Endothelial cell of umbilical vein (primary cell): ENCODE measurements at regions not wholly inside any gene's neighbourhood (a gene's known extent, or its start where the extent isn't known, plus 50 kb on each side); places are given as distances from the start of the nearest gene placed in this dataset.

Experiments used
- BruUV-seq: library from RNA; stranded (reverse); fragments of 400-500 nt; replicated peaks from 2 replicates; lab custom pipeline; 2021; lab: Mats Ljungman, UMichigan
- CTCF ChIA-PET: fragments of 300-600, 350-600 bp; sonication (Branson Sonifier 250); formaldehyde crosslinking; loops from one replicate; lab custom pipeline; 2021; ENCODE audit warnings: antibody characterized with exemption, inconsistent platforms; lab: Charles Lee
- POLR2A ChIA-PET: fragments of 300-600, 350-600 bp; sonication (Branson Sonifier 250); formaldehyde crosslinking; loops from one replicate; lab custom pipeline; 2021; ENCODE audit warnings: antibody characterized with exemption, inconsistent platforms; lab: Charles Lee
- DNase-seq: peaks from one replicate; pipeline ENCODE4 v3.0.0-alpha.2; 2011; ENCODE audit warnings: low read depth, low spot score
- FAIRE-seq: peaks from 2 replicates; lab custom pipeline; 2011; peaks lifted over from hg19 to GRCh38; lab: Jason Lieb, UNC
- H2AFZ ChIP-seq: 2 replicates; pipeline ENCODE4 v1.6.0; 2012; ENCODE audit warnings: low read depth, low read length, control low read depth, inconsistent platforms
- H3K27ac ChIP-seq: 2 replicates; pipeline ENCODE4 v1.5.1; 2011; ENCODE audit warnings: low read depth, mild to moderate bottlenecking, control low read depth, low read length, moderate library complexity; ENCODE audit not compliant: insufficient read depth
- H3K27me3 ChIP-seq, 2 experiments: 2 replicates each; pipeline versions ENCODE4 v1.6.0 to v1.6.1; 2011; ENCODE audit warnings: low read length in 2 of 2, mixed read lengths in 1 of 2; ENCODE audit not compliant: control insufficient read depth in 2 of 2, insufficient read depth in 2 of 2
- H3K36me3 ChIP-seq, 2 experiments: 2 replicates in 1 of 2; 3 replicates in 1 of 2; pipeline ENCODE4 v1.5.1; 2011; ENCODE audit warnings: low read length in 2 of 2, mild to moderate bottlenecking in 1 of 2, moderate library complexity in 1 of 2; ENCODE audit not compliant: control insufficient read depth in 2 of 2, insufficient read depth in 2 of 2; ENCODE audit errors: extremely low read depth in 1 of 2
- H3K4me1 ChIP-seq: 3 replicates; pipeline ENCODE4 v1.5.1; 2011; ENCODE audit warnings: mild to moderate bottlenecking, low read length; ENCODE audit not compliant: control insufficient read depth, insufficient read depth; ENCODE audit errors: extremely low read depth
- H3K4me2 ChIP-seq: 2 replicates; pipeline ENCODE4 v1.6.1; 2011; ENCODE audit warnings: low read length, control low read depth, mixed read lengths; ENCODE audit not compliant: insufficient read depth
- H3K4me3 ChIP-seq, 3 experiments: fragments of 200-600 bp in 1 of 3; sonication (generic), shearing (Covaris generic) in 1 of 3; replicated peaks in 1 of 3; 2 replicates each; pipeline ENCODE4 v1.5.1; 2011 to 2016; ENCODE audit warnings: control low read depth in 3 of 3, low read length in 3 of 3, mild to moderate bottlenecking in 2 of 3, inconsistent platforms in 1 of 3, low read depth in 1 of 3, moderate library complexity in 1 of 3; ENCODE audit not compliant: insufficient read depth in 1 of 3
- H3K79me2 ChIP-seq: 2 replicates; pipeline ENCODE4 v1.6.0; 2012; ENCODE audit warnings: low read length, inconsistent platforms; ENCODE audit not compliant: control insufficient read depth, insufficient read depth
- H3K9ac ChIP-seq: replicated peaks from 2 replicates; pipeline ENCODE3; 2011; ENCODE audit warnings: low read length, control low read depth; ENCODE audit not compliant: insufficient read depth; ENCODE audit errors: extremely low read depth
- H3K9me1 ChIP-seq: replicated peaks from 3 replicates; pipeline ENCODE4 v1.6.0; 2011; ENCODE audit warnings: mild to moderate bottlenecking, low read length; ENCODE audit not compliant: control insufficient read depth, insufficient read depth; ENCODE audit errors: extremely low read depth
- H3K9me3 ChIP-seq: replicated peaks from 2 replicates; pipeline ENCODE4 v1.5.1; 2012; ENCODE audit warnings: low read length, inconsistent platforms; ENCODE audit not compliant: control insufficient read depth, insufficient read depth
- H4K20me1 ChIP-seq: replicated peaks from 2 replicates; pipeline ENCODE3; 2011; ENCODE audit warnings: mild to moderate bottlenecking, low read length; ENCODE audit not compliant: control insufficient read depth, insufficient read depth; ENCODE audit errors: extremely low read depth
- EZH2 ChIP-seq: IDR thresholded peaks from 2 replicates; pipeline ENCODE4 v1.6.1; 2012; ENCODE audit warnings: borderline replicate concordance, low read depth, mild to moderate bottlenecking, moderate library complexity, low read length, inconsistent platforms; ENCODE audit not compliant: severe bottlenecking
- FOS ChIP-seq: IDR thresholded peaks from 2 replicates; pipeline ENCODE4 v1.6.1; 2011; ENCODE audit warnings: mild to moderate bottlenecking, low read length, moderate library complexity, borderline replicate concordance; ENCODE audit not compliant: insufficient read depth
- GATA2 ChIP-seq: IDR thresholded peaks from 2 replicates; pipeline ENCODE4 v1.7.0; 2011; ENCODE audit warnings: low read depth, mild to moderate bottlenecking, moderate library complexity, mixed read lengths, low read length; ENCODE audit not compliant: insufficient read length, insufficient read depth
- JUN ChIP-seq: IDR thresholded peaks from 2 replicates; pipeline ENCODE4 v1.6.1; 2011; ENCODE audit warnings: borderline replicate concordance, low read depth; ENCODE audit not compliant: insufficient read length, insufficient read depth
- MAX ChIP-seq: IDR thresholded peaks from 2 replicates; pipeline ENCODE4 v1.6.1; 2011; ENCODE audit not compliant: insufficient read depth, insufficient read length
- MYC ChIP-seq: IDR thresholded peaks from one replicate; pipeline ENCODE4 v1.6.1; 2011; ENCODE audit warnings: mild to moderate bottlenecking, low read depth, low read length
- POLR2A ChIP-seq: IDR thresholded peaks from 2 replicates; pipeline ENCODE4 v1.6.1; 2012; ENCODE audit warnings: low read depth, mild to moderate bottlenecking, control low read depth, low read length
- POLR2AphosphoS5 ChIP-seq: IDR thresholded peaks from 2 replicates; pipeline ENCODE4 v1.6.1; 2012; ENCODE audit warnings: low read depth, mild to moderate bottlenecking, control low read depth, low read length, moderate library complexity; ENCODE audit not compliant: insufficient read depth
- dilution Hi-C: fragments of 300-500 bp; cut with MboI; formaldehyde crosslinking; loops from one replicate; pipeline ENCODE4 v1.15.0; 2019; ENCODE audit warnings: low sequenced_read_pairs; ENCODE audit not compliant: extremely low pct_ligation_motif_present
- intact Hi-C: fragments of 100-400 bp; cut with micrococcal nuclease; formaldehyde crosslinking; loops from one replicate; pipeline ENCODE4 v1.10.0; 2022
- TF ChIP-seq, protein P1 (sequence below), 2 donors: IDR thresholded peaks; 1 replicate in 1 of 2; 2 replicates in 1 of 2; pipeline ENCODE4 v1.5.1; 2011; ENCODE audit warnings: low read length in 2 of 2, mild to moderate bottlenecking in 2 of 2, moderate library complexity in 2 of 2, control low read depth in 1 of 2, inconsistent platforms in 1 of 2, low read depth in 1 of 2; ENCODE audit not compliant: insufficient read depth in 1 of 2; ENCODE audit errors: extremely low read depth in 1 of 2

DNA sequence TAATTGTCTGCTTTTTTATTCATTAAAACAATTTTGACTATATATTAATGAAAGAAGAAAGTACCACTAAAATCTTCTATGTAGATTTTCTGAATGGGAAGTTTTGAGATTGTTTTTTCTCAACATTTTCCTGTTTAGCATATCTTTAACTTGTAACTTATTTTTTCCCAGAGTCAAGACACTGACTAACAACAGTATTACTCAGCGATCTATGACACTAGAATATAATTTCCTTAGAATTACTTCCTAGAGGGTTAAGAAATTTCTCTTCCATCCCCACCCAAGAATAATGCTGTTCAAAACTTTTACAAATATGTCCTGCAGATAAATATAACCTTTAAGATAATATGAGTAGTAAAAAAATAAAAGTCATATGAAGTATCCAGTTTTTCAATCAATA lies 218.2 kb upstream of the NR5A2 start:
- dilution Hi-C loops, result no loop called here
- CTCF ChIA-PET, result interaction anchor here (0.8 kb wide), 1 partner anchor 24 kb away, joined by 3 read pairs; no protein-coding TSS in a partner anchor
- POLR2A ChIA-PET, result no interaction called here

More for the DNA sequence above, 218.2 kb upstream of the NR5A2 start:
- no peak overlapping the region for H2AFZ ChIP-seq
- FAIRE-seq (no peak), DNase-seq (no peak)
- H3K4me2 ChIP-seq, result no peak overlapping the region
- TF ChIP-seq EZH2 (no peak), POLR2AphosphoS5 (no peak), JUN (no peak), FOS (no peak), GATA2 (no peak), POLR2A (no peak), MYC (no peak), MAX (no peak)
- TF ChIP-seq, protein P1, sequence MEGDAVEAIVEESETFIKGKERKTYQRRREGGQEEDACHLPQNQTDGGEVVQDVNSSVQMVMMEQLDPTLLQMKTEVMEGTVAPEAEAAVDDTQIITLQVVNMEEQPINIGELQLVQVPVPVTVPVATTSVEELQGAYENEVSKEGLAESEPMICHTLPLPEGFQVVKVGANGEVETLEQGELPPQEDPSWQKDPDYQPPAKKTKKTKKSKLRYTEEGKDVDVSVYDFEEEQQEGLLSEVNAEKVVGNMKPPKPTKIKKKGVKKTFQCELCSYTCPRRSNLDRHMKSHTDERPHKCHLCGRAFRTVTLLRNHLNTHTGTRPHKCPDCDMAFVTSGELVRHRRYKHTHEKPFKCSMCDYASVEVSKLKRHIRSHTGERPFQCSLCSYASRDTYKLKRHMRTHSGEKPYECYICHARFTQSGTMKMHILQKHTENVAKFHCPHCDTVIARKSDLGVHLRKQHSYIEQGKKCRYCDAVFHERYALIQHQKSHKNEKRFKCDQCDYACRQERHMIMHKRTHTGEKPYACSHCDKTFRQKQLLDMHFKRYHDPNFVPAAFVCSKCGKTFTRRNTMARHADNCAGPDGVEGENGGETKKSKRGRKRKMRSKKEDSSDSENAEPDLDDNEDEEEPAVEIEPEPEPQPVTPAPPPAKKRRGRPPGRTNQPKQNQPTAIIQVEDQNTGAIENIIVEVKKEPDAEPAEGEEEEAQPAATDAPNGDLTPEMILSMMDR (IDR thresholded peaks at IDR 0.05; ENCODE audit: extremely low read depth in 1 of 2, insufficient read depth in 1 of 2, low read depth in 1 of 2, low read length in 2 of 2), result no peak
- H4K20me1 ChIP-seq, result no peaks in the 10 kb centered on the region
- no peaks in the 10 kb centered on the region for H3K79me2 ChIP-seq
- H3K9me3 ChIP-seq, result no peaks in the 10 kb centered on the region
- H3K9ac ChIP-seq, result no peak overlapping the region
- no peak overlapping the region for H3K27ac ChIP-seq
- no peaks in the 10 kb centered on the region for H3K4me1 ChIP-seq
- H3K4me3 ChIP-seq, result no peak overlapping the region
- H3K36me3 ChIP-seq, result no peaks in the 10 kb centered on the region
- no TSS peak for BruUV-seq
- no peaks in the 10 kb centered on the region for H3K9me1 ChIP-seq
- no peaks in the 10 kb centered on the region for H3K27me3 ChIP-seq
- intact Hi-C loops, result no loop called here
